ENCODE measurements at regions not wholly inside any gene's neighbourhood (a gene's known extent, or its start where the extent isn't known, plus 50 kb on each side); places are given as distances from the start of the nearest gene placed in this dataset.

GRCh38 chr10:128210215-128211063 is 84.2 kb upstream of the MKI67 start:
- Mint-ChIP-seq H3K27ac (no peak overlapping the region), H3K9me3 (no peaks in the 10 kb centered on the region), H3K36me3 (ENCODE audit: low read depth) (no peaks in the 10 kb centered on the region), H3K4me1 (peaks cover 5% of the 10 kb centered on the region), H3K27me3 (ENCODE audit: low read depth) (peaks cover 50% of the 10 kb centered on the region), H3K4me3 (peak overlapping the region; percentile 71 to 72 (median 71))
- TF ChIP-seq CTCF (IDR thresholded peaks at IDR 0.05; ENCODE audit: unreplicated experiment in 3 of 3), result peak; percentile 78 to 86 (median 86)

GRCh38 chr10:128211064-128211504 is 84.9 kb upstream of the MKI67 start:
- Mint-ChIP-seq H3K36me3 (ENCODE audit: low read depth) (no peaks in the 10 kb centered on the region), H3K4me1 (peaks cover 5% of the 10 kb centered on the region), H3K4me3 (peak overlapping the region; percentile 77 to 87 (median 86)), H3K9me3 (no peaks in the 10 kb centered on the region), H3K27ac (no peak overlapping the region), H3K27me3 (ENCODE audit: low read depth) (peaks cover 47% of the 10 kb centered on the region)
- TF ChIP-seq CTCF (IDR thresholded peaks at IDR 0.05; ENCODE audit: unreplicated experiment in 3 of 3), result no peak

- H3K27me3 Mint-ChIP-seq (ENCODE audit: low read depth), result peaks cover 45% of the 10 kb centered on the region
- H3K4me1 Mint-ChIP-seq, result peaks cover 5% of the 10 kb centered on the region
- peak overlapping the region; percentile 77 to 87 (median 86) for H3K4me3 Mint-ChIP-seq
- peak overlapping the region in 1 of 3 experiments; percentile 74 for H3K27ac Mint-ChIP-seq
- no peaks in the 10 kb centered on the region for H3K36me3 Mint-ChIP-seq (ENCODE audit: low read depth)
- no peaks in the 10 kb centered on the region for H3K9me3 Mint-ChIP-seq
- TF ChIP-seq CTCF (IDR thresholded peaks at IDR 0.05; ENCODE audit: unreplicated experiment in 3 of 3), result peak; percentile 96 to 99 (median 97)
These were observed 85.9 kb upstream of the MKI67 start for GRCh38 chr10:128211953-128212727.

GRCh38 chr10:128213156-128213555 is 86.9 kb upstream of the MKI67 start:
- TF ChIP-seq CTCF (IDR thresholded peaks at IDR 0.05; ENCODE audit: unreplicated experiment in 3 of 3), result no peak
- Mint-ChIP-seq H3K27me3 (ENCODE audit: low read depth) (peaks cover 42% of the 10 kb centered on the region), H3K27ac (no peak overlapping the region), H3K4me3 (no peak overlapping the region), H3K9me3 (no peaks in the 10 kb centered on the region), H3K4me1 (peaks cover 5% of the 10 kb centered on the region), H3K36me3 (ENCODE audit: low read depth) (no peaks in the 10 kb centered on the region)

GRCh38 chr10:128215733-128216132 is 89.5 kb upstream of the MKI67 start:
- TF ChIP-seq CTCF (IDR thresholded peaks at IDR 0.05; ENCODE audit: unreplicated experiment in 3 of 3), result no peak
- Mint-ChIP-seq H3K4me3 (no peak overlapping the region), H3K27ac (no peak overlapping the region), H3K27me3 (ENCODE audit: low read depth) (peaks cover 27% of the 10 kb centered on the region), H3K36me3 (ENCODE audit: low read depth) (no peaks in the 10 kb centered on the region), H3K4me1 (peaks cover 5% of the 10 kb centered on the region), H3K9me3 (no peaks in the 10 kb centered on the region)
